GM12891 (cell line): ENCODE measurements at regions not wholly inside any gene's neighbourhood (a gene's known extent, or its start where the extent isn't known, plus 50 kb on each side); places are given as distances from the start of the nearest gene placed in this dataset.

Experiments
- DNase-seq: peaks from one replicate; pipeline ENCODE4 v3.0.0; 2011; ENCODE audit warnings: low spot score; ENCODE audit not compliant: insufficient read length
- FAIRE-seq: peaks from 2 replicates; lab custom pipeline; 2011; peaks lifted over from hg19 to GRCh38; lab: Jason Lieb, UNC
- PAX5 ChIP-seq: IDR thresholded peaks from 2 replicates; pipeline ENCODE4 v1.6.1; 2011; ENCODE audit warnings: low read length, moderate library complexity, mild to moderate bottlenecking; ENCODE audit not compliant: insufficient read depth, severe bottlenecking
- POLR2A ChIP-seq: IDR thresholded peaks from 2 replicates; pipeline ENCODE4 v1.6.1; 2011; ENCODE audit warnings: low read depth, low read length, control low read depth
- POLR2AphosphoS5 ChIP-seq: IDR thresholded peaks from 2 replicates; pipeline ENCODE4 v1.6.1; 2011; ENCODE audit warnings: low read depth, low read length, control low read depth
- POU2F2 ChIP-seq: IDR thresholded peaks from 2 replicates; pipeline ENCODE4 v1.6.1; 2011; ENCODE audit warnings: low read depth, mild to moderate bottlenecking, control low read depth, low read length, moderate library complexity
- SPI1 ChIP-seq: IDR thresholded peaks from 2 replicates; pipeline ENCODE4 v1.6.1; 2011; ENCODE audit warnings: low read depth, low read length, control low read depth
- TAF1 ChIP-seq: IDR thresholded peaks from 2 replicates; pipeline ENCODE4 v1.6.1; 2011; ENCODE audit warnings: low read depth, low read length, control low read depth

- DNase-seq = no peak
- FAIRE-seq = no peak
- TF ChIP-seq POLR2AphosphoS5 = no peak
Measured at GRCh38 chr22:25386538-25386884, 167.1 kb downstream of the CRYBB2 start.

GRCh38 chr22:25388415-25388814, 169.0 kb downstream of the CRYBB2 start:
- FAIRE-seq (peak; percentile 48), DNase-seq (no peak)
- no peak for TF ChIP-seq PAX5
- no peak for TF ChIP-seq SPI1
- no peak for TF ChIP-seq POLR2A
- TF ChIP-seq POLR2AphosphoS5 = no peak
- no peak for TF ChIP-seq TAF1
- TF ChIP-seq POU2F2 = no peak

GRCh38 chr22:25388866-25389540, 169.6 kb downstream of the CRYBB2 start:
- FAIRE-seq (peak; percentile 48), DNase-seq (no peak)
- TF ChIP-seq POLR2AphosphoS5 = no peak
- TF ChIP-seq SPI1 = peak; percentile 76

- no peak for TF ChIP-seq PAX5
- DNase-seq (no peak), FAIRE-seq (no peak)
Measured at GRCh38 chr22:25389541-25389919, 170.1 kb downstream of the CRYBB2 start.

- TF ChIP-seq TAF1 = no peak
- no peak for DNase-seq
- no peak for FAIRE-seq
Measured at GRCh38 chr22:25390297-25391240, 171.1 kb downstream of the CRYBB2 start.

- no peak for DNase-seq
- TF ChIP-seq PAX5 = no peak
- TF ChIP-seq POLR2AphosphoS5 = no peak
- TF ChIP-seq TAF1 = no peak
- TF ChIP-seq SPI1 = no peak
- TF ChIP-seq POU2F2 = no peak
- no peak for TF ChIP-seq POLR2A
- FAIRE-seq = no peak
Measured at GRCh38 chr22:25392584-25392983, 171.9 kb upstream of the GRK3 start.

- no peak for TF ChIP-seq SPI1
- no peak for TF ChIP-seq POLR2AphosphoS5
- no peak for TF ChIP-seq POU2F2
- no peak for TF ChIP-seq PAX5
- TF ChIP-seq POLR2A = no peak
- TF ChIP-seq TAF1 = no peak
- DNase-seq = no peak
- FAIRE-seq = no peak
Measured at GRCh38 chr22:25393121-25393805, 171.2 kb upstream of the GRK3 start.

GRCh38 chr22:25395468-25395867, 169.0 kb upstream of the GRK3 start:
- FAIRE-seq = no peak
- DNase-seq = no peak
- TF ChIP-seq POU2F2 = no peak
- TF ChIP-seq PAX5 = no peak
- TF ChIP-seq TAF1 = no peak
- no peak for TF ChIP-seq POLR2AphosphoS5
- no peak for TF ChIP-seq SPI1
- no peak for TF ChIP-seq POLR2A

GRCh38 chr22:25395915-25396314, 168.6 kb upstream of the GRK3 start:
- DNase-seq (no peak), FAIRE-seq (no peak)
- TF ChIP-seq POLR2AphosphoS5 = no peak

GRCh38 chr22:25396615-25397200, 167.8 kb upstream of the GRK3 start:
- no peak for FAIRE-seq
- TF ChIP-seq TAF1 = no peak
- DNase-seq = no peak
